OCI-M1 (cell line): ENCODE measurements at regions not wholly inside any gene's neighbourhood (a gene's known extent, or its start where the extent isn't known, plus 50 kb on each side); places are given as distances from the start of the nearest gene placed in this dataset.
"Not testable (repeated sequence)": the region's sequence is repeated elsewhere in the genome, so short reads cannot be mapped to it uniquely, and the experiment has no call there.

Experiments
- DNase-seq: peaks from one replicate; lab custom pipeline; 2025; lab: John Stamatoyannopoulos, UW

DNA sequence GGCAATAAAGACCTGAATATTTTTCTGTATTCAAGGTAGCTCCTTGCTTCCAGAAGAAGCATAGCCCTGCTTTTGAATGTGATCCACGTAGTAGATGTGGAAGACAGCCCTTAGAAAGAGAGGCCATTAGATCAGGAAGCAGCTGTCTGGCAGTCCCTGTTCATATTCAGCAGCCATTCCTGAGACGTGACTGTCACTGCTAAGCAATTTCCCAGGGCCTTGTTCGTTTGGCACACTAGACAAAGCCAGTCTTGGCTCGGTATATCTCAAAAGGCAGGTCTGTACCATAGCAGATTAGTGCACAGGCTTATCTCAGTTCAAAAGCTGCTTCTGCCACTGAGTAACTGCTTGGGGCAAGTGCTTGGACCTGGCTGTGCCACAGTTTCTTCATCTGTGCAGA is 287.8 kb upstream of the MCTP2 start:
- DNase-seq = peak; percentile 6

DNA sequence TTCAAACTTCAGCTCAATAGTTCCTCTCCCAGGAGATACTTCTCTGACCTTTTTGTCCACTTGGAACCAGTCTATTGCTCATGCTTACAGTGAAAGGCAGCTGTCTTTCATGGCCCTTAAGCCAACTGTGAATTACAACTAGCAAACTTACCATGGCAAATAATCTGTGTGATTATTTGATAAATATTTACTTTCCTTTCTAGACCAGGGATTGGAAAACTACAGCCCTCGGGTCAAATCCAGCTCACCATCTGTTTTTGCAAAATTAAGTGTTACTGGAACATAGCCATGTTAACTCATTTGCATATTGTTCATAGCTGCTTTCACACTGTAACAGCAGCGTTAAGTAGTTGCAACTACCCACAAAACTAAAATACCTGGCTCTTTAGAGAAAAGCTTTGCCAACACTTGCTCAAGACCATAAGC is 289.1 kb upstream of the MCTP2 start:
- no peak for DNase-seq

DNA sequence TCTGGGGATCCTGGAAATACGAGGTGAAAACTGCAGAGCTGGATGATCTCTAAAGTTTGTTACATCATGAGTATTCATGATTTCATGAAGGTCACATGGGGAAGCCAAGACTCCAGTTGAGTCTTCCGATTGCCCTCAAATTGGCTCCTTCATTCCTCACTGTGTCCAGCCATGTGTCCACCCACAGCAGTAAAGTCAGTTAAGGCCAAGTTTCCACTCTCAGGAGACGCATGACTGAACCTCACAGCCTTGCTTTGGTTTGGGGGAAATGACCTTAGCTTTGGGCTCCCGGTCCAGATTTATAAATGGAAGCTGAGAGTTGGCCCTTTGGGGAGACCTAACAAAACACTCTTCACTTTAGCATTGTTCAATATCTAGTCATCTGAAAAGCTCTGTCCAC is 289.7 kb upstream of the MCTP2 start:
- no peak for DNase-seq

DNA sequence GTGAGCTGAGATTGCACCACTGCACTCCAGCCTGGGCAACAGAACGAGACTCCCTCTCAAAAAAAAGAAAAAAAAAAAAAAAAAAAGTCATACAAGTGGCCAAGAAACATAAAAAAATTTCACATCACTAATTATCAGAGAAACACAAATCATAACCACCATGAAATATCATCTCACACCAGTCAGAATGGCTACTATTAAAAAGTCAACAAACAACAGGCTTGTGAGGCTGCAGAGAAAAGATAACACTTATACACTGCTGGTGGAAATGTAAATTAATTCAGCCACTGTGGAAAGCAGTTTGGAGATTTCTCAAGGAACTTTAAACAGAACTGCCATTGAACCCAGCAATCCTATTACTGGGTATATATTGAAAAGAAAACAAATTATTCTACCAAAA is 291.1 kb upstream of the MCTP2 start:
- no peak for DNase-seq

DNA sequence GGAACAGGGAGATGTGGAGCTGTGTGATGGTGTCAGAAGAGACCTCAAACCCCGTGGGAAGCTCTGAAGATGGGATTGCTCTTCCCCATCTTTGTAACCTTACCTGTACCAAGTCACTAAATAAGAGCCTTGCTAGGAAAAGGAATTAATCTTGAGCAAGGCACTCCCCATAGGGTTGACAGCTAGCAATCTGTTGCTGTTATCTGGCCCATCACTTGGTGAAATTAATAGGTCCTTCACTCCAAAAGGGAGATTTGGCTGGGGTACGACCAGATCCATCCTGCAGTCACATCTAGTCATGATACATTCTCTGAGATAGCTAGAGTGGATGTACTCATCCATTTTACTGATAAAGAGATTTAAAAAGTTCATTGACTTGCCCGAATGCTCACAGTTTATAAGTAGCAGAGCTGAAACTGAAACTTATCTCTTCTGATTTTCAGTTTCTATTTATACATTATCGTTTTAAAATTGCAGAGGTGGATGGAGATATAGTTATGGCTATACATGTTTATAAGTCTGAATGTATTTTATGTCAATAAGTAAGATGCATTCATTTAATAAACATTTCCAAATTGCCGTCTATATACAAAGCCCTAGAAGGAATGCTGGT is 299.1 kb upstream of the MCTP2 start:
- DNase-seq = no peak

DNA sequence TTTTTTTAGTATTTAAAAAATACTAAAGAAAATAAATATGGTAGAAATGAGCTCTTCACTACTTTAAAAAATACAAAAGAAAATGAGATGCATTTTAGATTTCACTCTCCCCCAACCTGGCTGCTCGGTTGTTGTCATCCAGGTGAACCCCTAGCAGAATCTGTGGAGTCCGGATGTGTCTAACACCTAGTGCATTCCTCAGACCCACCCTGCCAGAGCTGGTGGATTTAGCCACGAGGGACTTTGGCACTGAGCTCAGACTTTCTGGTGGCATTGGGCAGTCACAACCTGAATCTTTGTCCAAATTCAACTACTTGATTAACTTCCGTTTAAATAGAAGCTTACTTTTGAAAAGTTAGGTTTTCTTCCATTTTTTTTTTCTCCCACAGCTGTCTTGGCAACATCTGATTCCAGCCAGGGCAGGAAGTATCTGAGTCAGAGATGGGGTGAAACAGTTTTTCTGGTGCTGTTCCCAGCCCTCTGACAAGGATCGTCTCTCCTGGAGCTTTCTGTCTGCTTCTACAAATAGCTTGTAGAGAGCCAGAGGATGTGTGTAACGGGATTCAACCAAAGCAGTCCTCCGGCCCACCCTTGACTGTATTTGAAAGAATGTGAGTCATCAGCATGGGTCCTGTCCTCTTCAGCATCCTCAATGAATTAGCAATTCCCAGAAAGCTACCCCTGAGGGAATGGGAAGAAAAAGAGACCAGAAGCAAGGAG is 301.8 kb upstream of the MCTP2 start:
- DNase-seq = no peak

DNA sequence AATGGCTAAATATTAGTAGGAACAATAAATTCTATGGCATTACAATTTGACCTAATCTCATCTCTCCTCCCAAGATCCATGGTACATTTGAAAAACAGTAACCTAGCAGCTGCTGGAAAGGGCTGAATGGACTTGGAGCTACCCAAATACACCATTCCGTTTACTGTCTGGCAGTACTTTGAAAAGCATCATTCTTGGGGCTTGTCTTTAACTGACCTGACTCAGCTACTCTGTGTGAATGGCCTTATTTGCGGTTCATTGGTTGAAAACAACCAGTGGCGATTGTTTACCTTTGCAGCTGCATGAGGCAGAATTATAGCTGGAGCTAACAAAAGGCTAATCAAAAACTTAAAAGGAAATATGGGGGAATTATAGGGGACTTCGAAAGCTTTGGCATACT is 311.2 kb upstream of the MCTP2 start:
- DNase-seq = no peak

DNA sequence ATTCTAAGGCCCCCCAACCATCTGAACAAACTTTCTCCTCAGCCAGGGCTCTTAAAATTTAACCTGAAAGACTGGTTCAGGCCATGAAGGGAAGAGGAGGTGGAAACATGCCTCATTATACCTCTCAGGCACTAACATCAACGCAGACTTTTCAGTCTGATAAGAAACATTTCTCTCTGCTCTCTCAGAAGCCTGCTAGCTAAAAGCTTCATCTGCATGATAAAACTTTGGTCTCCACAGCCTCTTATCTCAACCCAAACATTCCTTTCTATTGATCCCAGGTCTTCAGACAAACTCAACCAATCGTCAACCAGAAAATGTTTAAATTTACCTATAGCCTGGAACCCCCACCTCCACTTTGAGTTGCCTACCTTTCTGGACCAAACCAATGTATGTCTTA is 312.6 kb upstream of the MCTP2 start:
- not testable (repeated sequence) for DNase-seq

DNA sequence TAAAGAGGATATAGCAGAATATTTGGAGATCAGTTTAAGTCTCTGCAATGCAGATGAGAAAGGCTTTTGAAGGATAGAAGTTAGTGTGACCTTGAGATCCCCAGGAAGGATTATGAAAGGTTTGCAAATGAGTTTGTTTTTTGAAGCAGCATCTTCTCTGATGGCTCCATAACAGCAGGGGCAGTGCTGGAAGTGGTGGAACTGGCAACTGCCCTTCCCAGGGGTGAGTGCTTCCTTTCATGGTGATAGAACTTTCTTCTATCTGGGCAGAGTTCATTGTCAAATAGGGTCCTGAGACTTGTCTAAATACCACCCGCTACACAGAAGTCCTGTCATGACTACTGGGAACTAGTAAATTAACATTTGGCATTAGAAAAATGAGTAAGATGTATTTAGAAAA is 314.2 kb upstream of the MCTP2 start:
- no peak for DNase-seq

DNA sequence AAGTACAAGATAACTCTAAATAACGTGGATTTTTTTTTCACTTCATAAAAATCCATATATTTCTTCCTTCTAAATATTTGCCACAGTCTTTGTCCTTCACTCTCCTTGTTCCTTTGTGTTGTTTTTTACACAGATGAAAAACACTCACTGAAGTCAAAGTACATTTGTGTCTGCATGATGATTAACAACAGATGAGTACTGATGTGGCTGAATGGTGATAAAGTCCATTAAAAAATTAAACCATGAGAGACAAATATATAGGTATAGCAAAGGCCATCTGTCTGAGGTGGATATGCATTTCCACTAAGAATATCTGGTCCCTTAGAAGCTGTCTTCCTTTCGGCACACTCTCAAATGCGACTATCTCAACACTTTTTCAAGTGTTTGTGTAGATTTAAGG is 317.5 kb upstream of the MCTP2 start:
- no peak for DNase-seq

DNA sequence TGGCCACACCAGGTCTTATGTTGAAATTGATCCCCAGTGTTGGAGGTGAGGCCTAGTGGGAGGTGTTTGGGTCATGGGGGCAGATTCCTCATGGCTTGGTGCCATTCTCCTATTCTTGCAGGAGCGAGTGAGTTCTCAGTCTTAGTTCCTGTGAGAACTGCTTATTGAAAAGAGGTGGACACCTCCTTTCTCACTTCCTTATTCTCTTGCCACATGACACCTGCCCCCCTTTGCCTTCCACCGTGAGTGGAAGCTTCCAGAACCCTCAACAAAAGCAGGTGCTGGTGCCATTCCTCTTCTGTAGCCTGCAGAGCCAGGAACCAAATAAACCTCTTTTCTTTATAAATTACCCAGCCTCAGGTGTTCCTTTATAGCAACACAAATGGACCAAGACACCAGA is 318.1 kb upstream of the MCTP2 start:
- DNase-seq = no peak

DNA sequence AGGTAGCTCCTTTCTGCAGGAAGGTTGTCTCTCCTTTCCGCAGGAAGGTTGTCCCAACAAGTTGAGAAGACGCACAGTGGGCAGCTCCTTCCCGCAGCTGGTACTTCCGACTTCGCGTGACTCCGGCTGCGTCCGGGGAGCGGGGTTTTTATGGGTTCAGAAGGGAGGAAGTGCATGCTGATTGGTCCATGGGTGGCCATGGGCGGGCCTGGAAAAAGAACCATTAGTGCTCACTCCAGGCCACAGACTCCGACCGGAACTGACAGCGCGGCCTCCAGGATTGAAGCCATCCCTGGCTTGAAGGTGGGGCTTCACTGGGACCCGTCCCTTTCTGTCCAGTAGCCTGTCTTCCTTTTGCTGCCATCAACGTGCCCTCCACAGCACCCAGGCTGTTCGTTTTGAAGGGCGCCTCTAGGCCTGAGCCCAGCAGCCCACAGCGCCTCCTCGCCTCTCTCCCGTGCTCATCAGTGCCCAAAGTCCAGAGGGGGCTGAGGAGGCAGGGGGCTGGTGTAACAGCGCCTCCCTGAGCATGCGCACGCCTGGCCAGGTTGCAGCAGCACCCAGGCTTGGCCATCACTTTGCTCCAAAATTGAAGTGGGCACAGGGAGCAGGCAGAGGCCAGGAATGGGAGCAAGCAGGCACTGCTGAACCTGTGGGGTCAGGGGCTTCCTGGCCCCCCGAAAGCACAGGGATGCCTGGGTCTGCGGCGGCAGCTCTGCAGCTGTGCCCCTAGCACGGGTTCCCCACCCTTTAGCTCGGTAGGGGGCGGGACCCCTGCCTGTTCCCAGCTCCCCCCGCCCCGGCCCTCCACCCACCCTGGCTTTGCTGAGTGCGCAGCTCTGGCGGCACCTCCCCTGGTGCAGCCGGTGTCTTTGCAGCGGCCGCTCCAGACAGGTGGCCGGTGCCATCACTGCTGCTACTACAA is 330.6 kb upstream of the MCTP2 start:
- DNase-seq = no peak

DNA sequence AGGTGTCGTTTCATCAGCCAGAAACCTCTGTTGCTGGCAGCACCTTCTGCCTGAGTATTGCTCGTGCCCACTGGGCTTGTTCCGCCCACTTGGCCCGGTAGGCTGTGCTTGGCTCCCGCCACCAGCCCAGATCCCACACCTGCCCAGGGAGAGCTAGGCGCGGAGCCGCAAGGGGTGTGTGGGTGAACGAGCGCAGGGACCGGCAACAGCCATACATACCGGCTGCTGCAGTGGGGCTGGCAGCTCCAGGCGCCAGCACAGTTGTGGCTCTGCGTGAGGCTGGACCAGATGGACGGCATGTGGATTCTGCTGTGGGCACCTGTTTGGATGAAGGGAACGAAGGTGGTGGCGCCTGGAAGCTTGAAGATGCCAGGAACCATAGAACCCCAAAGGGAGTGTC is 331.5 kb upstream of the MCTP2 start:
- DNase-seq = no peak

DNA sequence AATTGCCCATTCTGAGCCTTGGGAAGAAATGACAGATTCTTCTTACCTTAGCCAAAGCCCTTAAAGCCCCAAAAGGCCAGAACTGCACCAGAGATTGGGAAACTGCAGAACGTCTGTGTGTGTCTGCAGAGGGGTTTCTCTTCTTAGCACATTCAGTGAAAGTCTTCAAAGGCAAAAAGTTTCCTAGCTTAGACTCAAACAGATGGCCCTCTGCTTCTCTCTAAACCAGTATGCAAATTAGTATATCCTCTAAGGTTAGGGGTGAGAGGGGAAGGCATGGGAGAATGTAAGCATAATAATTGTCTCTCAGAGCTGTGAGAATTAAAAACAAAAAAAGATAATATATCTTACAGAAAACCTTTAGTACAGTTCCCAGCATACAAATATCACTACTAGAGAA is 334.0 kb upstream of the MCTP2 start:
- DNase-seq = no peak

DNA sequence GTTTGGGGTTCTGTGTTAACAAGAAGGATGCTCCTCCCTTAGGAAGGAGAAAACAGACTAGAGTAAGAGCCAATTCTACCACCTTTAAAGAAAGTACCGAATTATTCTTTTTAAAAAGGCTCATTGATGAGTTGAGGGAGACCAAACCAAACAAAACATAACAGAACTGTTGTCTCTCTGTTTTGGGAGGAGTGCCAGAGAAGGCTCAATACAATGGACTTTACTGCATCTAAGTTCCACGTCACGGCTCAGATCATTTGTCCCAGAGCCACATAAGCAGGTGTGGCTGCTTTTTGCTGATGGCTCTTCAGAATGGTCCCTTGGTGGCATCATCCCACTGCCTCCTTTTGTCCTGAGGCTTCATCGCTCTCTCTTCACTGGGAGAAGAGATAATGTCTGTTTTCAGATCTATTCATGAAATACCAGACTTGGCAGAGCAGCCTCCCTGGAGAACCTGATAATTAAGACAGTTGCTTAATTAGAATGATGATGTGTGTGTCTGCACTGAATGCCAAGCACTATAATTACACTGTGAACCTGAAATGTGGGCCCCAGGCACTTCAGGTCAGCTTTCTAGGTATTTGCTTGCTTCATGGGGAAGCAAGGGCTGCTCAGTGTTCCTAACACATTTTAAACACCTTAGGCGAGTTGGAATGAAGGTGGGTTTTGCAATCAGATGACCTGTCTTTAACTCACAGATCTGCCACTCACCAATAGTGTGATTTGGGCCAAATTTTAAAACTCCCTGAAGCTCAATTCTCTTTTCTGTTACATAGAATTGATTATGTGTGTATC is 335.2 kb upstream of the MCTP2 start:
- DNase-seq = no peak

DNA sequence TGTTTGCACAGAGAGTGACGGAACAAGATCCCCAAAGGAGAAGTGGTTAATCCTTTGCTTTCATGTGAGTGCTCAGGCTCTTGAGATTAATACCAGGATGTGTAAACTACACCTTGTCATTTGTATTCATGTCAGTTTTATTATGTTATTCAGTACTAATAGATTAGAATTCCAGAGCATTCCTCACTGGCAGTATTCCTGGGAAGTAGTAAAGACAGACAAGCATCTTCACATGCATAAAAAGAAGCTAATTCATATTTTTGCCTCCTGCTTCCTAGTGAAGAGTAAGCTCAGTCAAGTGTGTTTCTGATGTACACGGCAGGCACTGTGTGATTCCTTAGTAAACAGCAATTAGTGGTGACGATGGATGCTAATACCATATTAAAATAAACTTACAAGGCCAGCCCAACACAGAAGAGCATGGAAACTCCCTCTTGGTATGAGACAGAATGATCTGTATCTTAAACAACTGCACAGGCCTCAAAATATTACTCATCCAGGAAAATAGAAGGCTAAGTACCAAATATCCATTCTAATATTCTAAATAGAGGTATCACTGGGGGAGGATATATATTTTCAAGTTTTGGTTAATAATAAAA is 336.8 kb upstream of the MCTP2 start:
- no peak for DNase-seq

DNA sequence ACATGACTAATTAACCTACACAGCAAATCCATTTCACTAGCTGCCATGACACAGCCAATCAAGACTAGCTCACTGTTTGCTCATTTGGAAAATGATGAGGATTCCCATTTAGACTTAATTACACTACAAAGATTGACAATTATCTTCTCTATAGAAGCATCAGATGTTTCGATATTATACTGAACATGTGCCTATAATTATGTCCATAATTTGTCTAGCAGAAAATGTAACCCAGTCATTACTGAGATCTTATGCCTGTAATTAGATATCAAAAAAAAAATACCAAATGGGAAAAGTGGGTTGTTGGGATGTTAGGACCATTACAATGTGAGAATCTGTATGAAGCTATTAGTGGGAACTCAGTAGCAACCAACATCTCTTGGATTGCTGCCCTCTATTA is 344.2 kb upstream of the MCTP2 start:
- no peak for DNase-seq

DNA sequence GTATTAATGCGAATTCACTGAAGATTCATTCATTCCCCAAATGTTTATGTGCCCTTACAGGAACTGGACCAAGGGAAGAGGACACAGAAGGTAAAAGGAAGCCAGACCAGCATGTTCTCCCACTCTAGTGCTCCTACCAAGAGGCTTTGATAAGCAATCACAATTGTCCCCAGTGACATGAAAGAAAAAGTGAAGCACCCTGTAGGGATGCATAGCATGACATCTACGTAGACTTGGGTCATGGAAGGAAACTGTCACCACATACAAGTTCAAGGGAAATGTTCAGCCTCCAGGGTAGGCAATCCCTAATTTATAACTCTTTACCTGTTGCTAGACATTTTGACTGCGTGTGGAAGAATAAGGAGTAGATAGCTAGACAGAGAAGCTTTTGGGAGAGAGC is 348.6 kb upstream of the MCTP2 start:
- DNase-seq = no peak

DNA sequence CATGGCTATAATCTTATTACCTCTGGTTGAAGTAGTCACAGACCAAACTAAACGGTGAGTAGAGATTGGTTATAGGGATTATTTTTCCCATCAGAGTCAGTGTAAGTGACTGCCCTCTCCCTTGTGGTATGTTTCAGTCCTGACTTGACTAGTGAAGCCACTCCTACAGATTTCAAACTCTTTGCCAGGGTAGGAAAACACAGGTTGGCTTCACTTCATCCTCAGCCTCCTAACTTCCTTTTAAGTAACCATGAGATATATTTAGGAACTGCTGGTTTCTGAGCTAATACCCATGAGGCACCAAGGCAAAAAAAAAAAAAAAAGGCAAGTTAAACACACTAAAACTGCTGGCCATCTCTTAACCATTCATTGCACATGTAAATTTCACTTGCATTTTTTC is 349.2 kb upstream of the MCTP2 start:
- DNase-seq = no peak

DNA sequence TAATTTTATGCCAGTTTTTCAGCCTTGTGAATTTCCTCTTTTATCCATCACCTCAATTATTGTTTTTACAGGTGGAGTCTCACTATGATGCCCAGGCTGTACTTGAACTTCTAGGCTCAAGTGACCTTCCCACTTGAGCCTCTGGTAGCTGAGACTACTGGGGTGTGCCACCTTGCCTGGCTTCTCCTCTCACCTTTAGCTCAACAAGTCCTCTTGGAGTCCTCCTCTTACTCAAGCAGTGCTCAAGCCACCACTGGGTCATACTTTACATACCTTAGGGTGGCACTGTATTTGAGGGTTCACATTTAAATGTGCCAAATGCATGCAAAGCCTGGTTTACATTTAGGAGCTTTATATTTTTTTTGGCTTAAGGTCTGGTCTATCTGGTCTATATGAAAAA is 350.1 kb upstream of the MCTP2 start:
- no peak for DNase-seq

DNA sequence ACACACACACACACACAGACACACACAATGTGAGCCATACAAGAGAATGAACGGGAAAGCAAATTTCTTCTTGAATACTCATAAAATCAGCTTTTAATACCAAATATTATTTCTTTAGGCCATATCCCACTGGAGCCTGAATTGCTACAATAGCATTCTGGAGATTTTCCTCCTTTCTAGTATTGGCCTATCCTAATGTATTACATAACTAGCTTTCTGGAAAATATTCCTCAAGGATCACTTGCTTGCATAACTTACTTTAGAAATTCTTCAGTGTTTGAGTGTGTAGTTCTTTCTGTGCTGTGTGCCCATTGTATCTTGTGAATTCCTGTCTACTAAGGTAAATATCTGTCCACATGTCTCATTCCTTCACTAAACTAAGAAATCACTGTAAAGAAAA is 351.0 kb upstream of the MCTP2 start:
- no peak for DNase-seq

DNA sequence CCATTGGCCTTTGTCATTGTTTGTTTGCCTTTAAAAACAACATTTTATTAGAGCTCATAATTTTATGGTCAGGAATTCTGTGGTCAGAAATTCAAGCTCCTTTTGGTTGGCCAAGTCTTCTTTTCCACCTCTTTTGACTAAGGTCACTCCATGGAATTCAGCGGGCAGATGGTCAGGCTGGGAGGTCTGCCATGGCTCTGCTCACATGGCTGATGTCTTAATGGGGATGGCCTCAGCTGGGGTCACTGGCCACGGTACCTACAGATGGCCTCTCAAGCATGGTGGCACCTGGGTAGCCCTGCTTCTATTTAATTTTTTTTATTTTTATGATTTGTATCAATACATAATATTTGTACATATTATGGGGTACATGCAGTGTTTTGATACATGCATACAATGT is 360.8 kb upstream of the MCTP2 start:
- DNase-seq = no peak
